Hepatocyte (in vitro differentiated cells): ENCODE measurements at regions not wholly inside any gene's neighbourhood (a gene's known extent, or its start where the extent isn't known, plus 50 kb on each side); places are given as distances from the start of the nearest gene placed in this dataset.

Source experiments
- DNase-seq: peaks from one replicate; pipeline ENCODE4 v3.0.0-alpha.2; 2016; ENCODE audit warnings: low spot score
- H2AFZ ChIP-seq: fragments of 200-600 bp; sonication (generic); 2 replicates; pipeline ENCODE4 v1.6.0; 2016; ENCODE audit warnings: antibody characterized with exemption, mild to moderate bottlenecking
- H3K27ac ChIP-seq: fragments of 200-600 bp; sonication (generic); 2 replicates; pipeline ENCODE4 v1.5.1; 2016; ENCODE audit warnings: mild to moderate bottlenecking
- H3K27me3 ChIP-seq: fragments of 200-600 bp; sonication (generic); 2 replicates; pipeline ENCODE4 v1.6.1; 2016
- H3K36me3 ChIP-seq: fragments of 200-600 bp; sonication (generic); replicated peaks from 2 replicates; pipeline ENCODE4 v1.5.1; 2016; ENCODE audit warnings: low read depth; ENCODE audit not compliant: insufficient read depth
- H3K4me1 ChIP-seq: fragments of 200-600 bp; sonication (generic); 2 replicates; pipeline ENCODE4 v1.5.1; 2016; ENCODE audit warnings: mild to moderate bottlenecking, moderate library complexity; ENCODE audit not compliant: insufficient read depth
- H3K4me2 ChIP-seq: fragments of 200-600 bp; sonication (generic); 2 replicates; pipeline ENCODE4 v1.6.0; 2016
- H3K4me3 ChIP-seq: fragments of 200-600 bp; sonication (generic); 2 replicates; pipeline ENCODE4 v1.5.1; 2016; ENCODE audit warnings: mild to moderate bottlenecking
- H3K79me2 ChIP-seq: fragments of 200-600 bp; sonication (generic); 2 replicates; pipeline ENCODE4 v1.6.0; 2017; ENCODE audit warnings: mild to moderate bottlenecking
- H3K9me2 ChIP-seq: fragments of 200-600 bp; sonication (generic); replicated peaks from 2 replicates; pipeline ENCODE4 v1.6.0; 2017; ENCODE audit warnings: mild to moderate bottlenecking; ENCODE audit not compliant: insufficient read depth
- H3K9me3 ChIP-seq: fragments of 200-600 bp; sonication (generic); 2 replicates; pipeline ENCODE4 v1.5.1; 2016; ENCODE audit warnings: low read depth, mild to moderate bottlenecking
- H4K20me1 ChIP-seq: fragments of 200-600 bp; sonication (generic); 2 replicates; pipeline ENCODE4 v1.6.0; 2016; ENCODE audit warnings: mild to moderate bottlenecking; ENCODE audit not compliant: insufficient read depth, poor library complexity, severe bottlenecking
- CTCF ChIP-seq: fragments of 200-600 bp; sonication (generic); IDR thresholded peaks from 2 replicates; pipeline ENCODE4 v1.5.1; 2016; ENCODE audit warnings: antibody characterized with exemption, mild to moderate bottlenecking; ENCODE audit not compliant: poor library complexity
- EZH2 ChIP-seq: fragments of 200-600 bp; sonication (generic); IDR thresholded peaks from 2 replicates; pipeline ENCODE4 v1.6.1; 2016; ENCODE audit warnings: antibody characterized with exemption, mild to moderate bottlenecking, borderline replicate concordance
- EZH2phosphoT487 ChIP-seq: fragments of 200-600 bp; sonication (generic); IDR thresholded peaks from one replicate; pipeline ENCODE4 v1.6.1; 2018; ENCODE audit warnings: antibody characterized with exemption, mild to moderate bottlenecking, low read depth, moderate library complexity; ENCODE audit not compliant: unreplicated experiment, severe bottlenecking
- whole genome bisulfite sequencing: methylation state at CpG from one replicate; pipeline ENCODE4 v1.1.6; 2016; ENCODE audit warnings: low lambda C conversion rate; ENCODE audit errors: missing lambda C conversion rate; 5-methylcytosine and 5-hydroxymethylcytosine counted together

- H2AFZ ChIP-seq, result no peak overlapping the region
- H3K27ac ChIP-seq, result no peak overlapping the region
- DNase-seq, result peak; percentile 19
- H3K36me3 ChIP-seq, result no peaks in the 10 kb centered on the region
- H3K9me2 ChIP-seq, result no peaks in the 10 kb centered on the region
- no peak overlapping the region for H3K4me3 ChIP-seq
- H4K20me1 ChIP-seq, result no peaks in the 10 kb centered on the region
- no peaks in the 10 kb centered on the region for H3K27me3 ChIP-seq
- no peaks in the 10 kb centered on the region for H3K9me3 ChIP-seq
- no peaks in the 10 kb centered on the region for H3K79me2 ChIP-seq
- no peak overlapping the region for H3K4me2 ChIP-seq
- WGBS, result 36% methylated on average over 1 of the region's 1 CpG
- TF ChIP-seq EZH2phosphoT487 (no peak), EZH2 (no peak), CTCF (no peak)
- H3K4me1 ChIP-seq, result no peaks in the 10 kb centered on the region
Measured at GRCh38 chr6:127026247-127026646, 92.2 kb upstream of the RSPO3 start.

- no peak for DNase-seq
Measured at GRCh38 chr6:127030111-127030510, 88.4 kb upstream of the RSPO3 start.

GRCh38 chr6:127030836-127031235 lies 87.6 kb upstream of the RSPO3 start:
- Histone ChIP-seq H4K20me1 (no peaks in the 10 kb centered on the region), H3K27me3 (no peaks in the 10 kb centered on the region), H3K79me2 (no peaks in the 10 kb centered on the region), H3K9me2 (no peaks in the 10 kb centered on the region), H3K9me3 (no peaks in the 10 kb centered on the region), H3K4me2 (no peak overlapping the region), H3K4me3 (no peak overlapping the region), H3K27ac (no peak overlapping the region), H3K36me3 (no peaks in the 10 kb centered on the region), H3K4me1 (no peaks in the 10 kb centered on the region), H2AFZ (no peak overlapping the region)
- TF ChIP-seq CTCF (no peak), EZH2 (no peak), EZH2phosphoT487 (no peak)
- WGBS, result 90% methylated on average over 1 of the region's 1 CpG
- no peak for DNase-seq

More at GRCh38 chr6:127030111-127030510, 88.4 kb upstream of the RSPO3 start:
- H3K4me1 ChIP-seq, result no peaks in the 10 kb centered on the region
- no peaks in the 10 kb centered on the region for H3K27me3 ChIP-seq
- no peak overlapping the region for H3K4me2 ChIP-seq
- no peaks in the 10 kb centered on the region for H3K36me3 ChIP-seq
- no peaks in the 10 kb centered on the region for H3K9me3 ChIP-seq
- no peaks in the 10 kb centered on the region for H4K20me1 ChIP-seq
- no peak overlapping the region for H2AFZ ChIP-seq
- no peak overlapping the region for H3K27ac ChIP-seq
- H3K9me2 ChIP-seq, result no peaks in the 10 kb centered on the region
- TF ChIP-seq EZH2, result no peak
- no peak for TF ChIP-seq CTCF
- no peak for TF ChIP-seq EZH2phosphoT487
- no peaks in the 10 kb centered on the region for H3K79me2 ChIP-seq
- no peak overlapping the region for H3K4me3 ChIP-seq

- no peak for DNase-seq
- no peaks in the 10 kb centered on the region for H3K36me3 ChIP-seq
- no peak overlapping the region for H3K4me3 ChIP-seq
- no peaks in the 10 kb centered on the region for H3K4me1 ChIP-seq
- no peaks in the 10 kb centered on the region for H4K20me1 ChIP-seq
- H3K27me3 ChIP-seq, result no peaks in the 10 kb centered on the region
- no peaks in the 10 kb centered on the region for H3K9me2 ChIP-seq
- TF ChIP-seq EZH2phosphoT487 (no peak), CTCF (no peak), EZH2 (no peak)
- WGBS, result 47% methylated on average over 1 of the region's 1 CpG
- H2AFZ ChIP-seq, result no peak overlapping the region
- no peak overlapping the region for H3K27ac ChIP-seq
- H3K9me3 ChIP-seq, result no peaks in the 10 kb centered on the region
- no peak overlapping the region for H3K4me2 ChIP-seq
- H3K79me2 ChIP-seq, result no peaks in the 10 kb centered on the region
Measured at GRCh38 chr6:127031511-127031910, 87.0 kb upstream of the RSPO3 start.
